GM12892 (cell line): ENCODE measurements at regions not wholly inside any gene's neighbourhood (a gene's known extent, or its start where the extent isn't known, plus 50 kb on each side); places are given as distances from the start of the nearest gene placed in this dataset.

ENCODE experiments used
- POLR2A ChIP-seq: IDR thresholded peaks from 2 replicates; pipeline ENCODE4 v1.6.1; 2011; ENCODE audit warnings: low read depth, low read length, control low read depth
- POLR2AphosphoS5 ChIP-seq: IDR thresholded peaks from 2 replicates; pipeline ENCODE4 v1.6.1; 2011; ENCODE audit warnings: low read depth, low read length, control low read depth
- TAF1 ChIP-seq: IDR thresholded peaks from 2 replicates; pipeline ENCODE4 v1.6.1; 2011; ENCODE audit warnings: low read depth, mild to moderate bottlenecking, control low read depth, low read length, borderline replicate concordance

DNA sequence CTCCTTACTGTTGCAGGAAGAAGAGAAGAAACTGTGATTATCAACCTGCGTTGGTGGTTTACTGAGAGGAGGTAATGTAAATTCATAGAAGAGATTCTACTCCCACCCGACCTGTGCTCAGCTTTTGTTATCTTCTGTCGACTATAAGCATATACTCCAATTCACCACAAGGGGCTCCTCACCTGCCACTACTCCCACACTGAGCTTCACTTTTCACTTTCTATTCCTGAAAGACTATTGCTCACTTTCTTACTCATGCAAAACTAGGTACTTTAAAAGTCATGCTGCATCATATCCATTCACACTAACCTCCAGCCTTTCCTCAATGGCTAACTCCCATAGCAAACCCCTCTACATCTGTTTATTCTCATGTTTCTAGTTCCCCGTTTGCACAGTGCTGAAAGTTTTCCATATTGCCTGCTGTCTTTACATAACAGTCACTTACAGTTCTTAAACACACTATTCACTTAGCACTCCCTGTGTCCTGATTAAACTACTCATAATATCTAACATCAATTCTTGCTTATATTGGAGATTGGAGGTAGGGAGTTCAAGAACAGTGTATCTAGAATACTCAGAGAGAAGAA lies 1062.6 kb downstream of the NR2F1-AS1 start:
- TF ChIP-seq POLR2A (no peak), POLR2AphosphoS5 (no peak), TAF1 (no peak)
